ENCODE measurements at regions not wholly inside any gene's neighbourhood (a gene's known extent, or its start where the extent isn't known, plus 50 kb on each side); places are given as distances from the start of the nearest gene placed in this dataset.

GRCh38 chr9:89992326-89993198 lies 387.8 kb downstream of the GADD45G start:
- TF ChIP-seq CTCF (IDR thresholded peaks at IDR 0.05; ENCODE audit: poor library complexity) (no peak), EZH2 (IDR thresholded peaks at IDR 0.05; ENCODE audit: borderline replicate concordance) (no peak), EZH2phosphoT487 (IDR thresholded peaks at IDR 0.05; ENCODE audit: low read depth, severe bottlenecking, unreplicated experiment) (no peak)

Data from hepatocyte (in vitro differentiated cells).